ENCODE measurements at regions not wholly inside any gene's neighbourhood (a gene's known extent, or its start where the extent isn't known, plus 50 kb on each side); places are given as distances from the start of the nearest gene placed in this dataset.

GRCh38 chr3:81214631-81215030, 546.8 kb downstream of the GBE1 start:
- TF ChIP-seq CTCF (IDR thresholded peaks at IDR 0.05) (no peak), POLR2A (IDR thresholded peaks at IDR 0.05) (no peak)
